Prostate gland (tissue), 2 donors: ENCODE measurements at regions not wholly inside any gene's neighbourhood (a gene's known extent, or its start where the extent isn't known, plus 50 kb on each side); places are given as distances from the start of the nearest gene placed in this dataset.
"Not testable (repeated sequence)": the region's sequence is repeated elsewhere in the genome, so short reads cannot be mapped to it uniquely, and the experiment has no call there.

Experiments used
- DNase-seq: peaks from one replicate; pipeline ENCODE4 v3.0.0-alpha.2; 2019; ENCODE audit warnings: low spot score
- H3K27ac ChIP-seq, 2 donors: fragments of 200-600 bp; sonication (generic); 2 replicates each; pipeline ENCODE4 v1.5.1; 2017 to 2019
- H3K27me3 ChIP-seq: fragments of 200-600 bp; sonication (generic); replicated peaks from 2 replicates; pipeline ENCODE4 v1.5.1; 2019; ENCODE audit not compliant: insufficient read depth
- H3K36me3 ChIP-seq, 2 donors: fragments of 200-600 bp; sonication (generic); 1 replicate in 1 of 2; 2 replicates in 1 of 2; pipeline versions ENCODE4 v1.5.1 to v1.8.1; 2017 to 2019
- H3K4me1 ChIP-seq: fragments of 200-600 bp; sonication (generic); replicated peaks from 2 replicates; pipeline ENCODE4 v1.5.1; 2019
- H3K4me3 ChIP-seq, 2 donors: fragments of 200-600 bp; sonication (generic); 2 replicates each; pipeline ENCODE4 v1.5.1; 2017 to 2019
- H3K9me3 ChIP-seq: fragments of 200-600 bp; sonication (generic); 2 replicates; pipeline ENCODE4 v1.5.1; 2017
- POLR2A ChIP-seq: fragments of 450-650 bp; IDR thresholded peaks from one replicate; pipeline ENCODE4 v1.6.1; 2016; ENCODE audit warnings: antibody characterized with exemption, mild to moderate bottlenecking
- POLR2AphosphoS5 ChIP-seq: sonication (generic); formaldehyde crosslinking; IDR thresholded peaks from one replicate; pipeline ENCODE4 v1.6.1; 2017; ENCODE audit warnings: antibody characterized with exemption
- WGBS: methylation state at CpG from one replicate; pipeline ENCODE4 v1.1.5; 2018; 5-methylcytosine and 5-hydroxymethylcytosine counted together
- intact Hi-C: fragments of 100-400 bp; cut with DNase I; formaldehyde crosslinking; loops from one replicate; pipeline ENCODE4 v1.14.2; 2022
- TF ChIP-seq, protein P1 (sequence below), 4 experiments: fragments of 200-600 bp in 2 of 4; fragments of 450-650 bp in 2 of 4; sonication (generic) in 2 of 4; IDR thresholded peaks; 1 replicate in 3 of 4; 2 replicates in 1 of 4; pipeline ENCODE4 v1.5.1; 2016 to 2019; ENCODE audit warnings: antibody characterized with exemption in 4 of 4, mild to moderate bottlenecking in 2 of 4, moderate library complexity in 2 of 4

- Histone ChIP-seq H3K27me3 (no peaks in the 10 kb centered on the region), H3K9me3 (no peaks in the 10 kb centered on the region), H3K4me1 (no peaks in the 10 kb centered on the region), H3K27ac (no peak overlapping the region), H3K4me3 (no peak overlapping the region), H3K36me3 (no peaks in the 10 kb centered on the region)
- intact Hi-C loops, result no loop called here
- WGBS, result 75% methylated on average over 5 of the region's 5 CpGs
- TF ChIP-seq POLR2AphosphoS5 (no peak), POLR2A (no peak)
- TF ChIP-seq, protein P1, sequence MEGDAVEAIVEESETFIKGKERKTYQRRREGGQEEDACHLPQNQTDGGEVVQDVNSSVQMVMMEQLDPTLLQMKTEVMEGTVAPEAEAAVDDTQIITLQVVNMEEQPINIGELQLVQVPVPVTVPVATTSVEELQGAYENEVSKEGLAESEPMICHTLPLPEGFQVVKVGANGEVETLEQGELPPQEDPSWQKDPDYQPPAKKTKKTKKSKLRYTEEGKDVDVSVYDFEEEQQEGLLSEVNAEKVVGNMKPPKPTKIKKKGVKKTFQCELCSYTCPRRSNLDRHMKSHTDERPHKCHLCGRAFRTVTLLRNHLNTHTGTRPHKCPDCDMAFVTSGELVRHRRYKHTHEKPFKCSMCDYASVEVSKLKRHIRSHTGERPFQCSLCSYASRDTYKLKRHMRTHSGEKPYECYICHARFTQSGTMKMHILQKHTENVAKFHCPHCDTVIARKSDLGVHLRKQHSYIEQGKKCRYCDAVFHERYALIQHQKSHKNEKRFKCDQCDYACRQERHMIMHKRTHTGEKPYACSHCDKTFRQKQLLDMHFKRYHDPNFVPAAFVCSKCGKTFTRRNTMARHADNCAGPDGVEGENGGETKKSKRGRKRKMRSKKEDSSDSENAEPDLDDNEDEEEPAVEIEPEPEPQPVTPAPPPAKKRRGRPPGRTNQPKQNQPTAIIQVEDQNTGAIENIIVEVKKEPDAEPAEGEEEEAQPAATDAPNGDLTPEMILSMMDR (IDR thresholded peaks at IDR 0.05), result no peak
- DNase-seq, result no peak
Measured at GRCh38 chr3:147712357-147712756, 303.2 kb downstream of the ZIC1 start.

DNA sequence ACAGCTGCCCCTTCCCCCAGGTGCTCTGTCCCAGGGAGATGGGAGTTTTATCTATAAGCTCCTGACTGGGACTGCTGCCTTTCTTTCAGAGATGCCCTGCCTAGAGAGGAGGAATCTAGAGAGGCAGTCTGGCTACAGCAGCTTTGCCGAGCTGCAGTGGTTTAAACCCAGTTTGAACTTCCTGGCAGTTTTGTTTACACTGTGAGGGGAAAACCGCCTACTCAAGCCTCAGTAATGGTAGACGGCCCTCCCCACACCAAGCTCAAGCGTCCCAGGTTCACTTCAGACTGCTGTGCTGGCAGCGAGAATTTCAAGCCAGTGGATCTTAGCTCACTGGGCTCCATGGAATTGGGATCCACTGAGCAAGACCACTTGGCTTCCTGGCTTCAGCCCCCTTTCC lies 303.6 kb downstream of the ZIC1 start:
- H3K4me3 ChIP-seq, H3K36me3 ChIP-seq, DNase-seq, H3K4me1 ChIP-seq, H3K27ac ChIP-seq, H3K9me3 ChIP-seq, H3K27me3 ChIP-seq, intact Hi-C loops: not testable (repeated sequence)
- 45% methylated on average over 5 of the region's 5 CpGs for WGBS

GRCh38 chr3:147713234-147714133 lies 304.3 kb downstream of the ZIC1 start:
- H3K27me3 ChIP-seq, result no peaks in the 10 kb centered on the region
- 95% methylated on average over 7 of the region's 7 CpGs for WGBS
- H3K27ac ChIP-seq, result no peak overlapping the region
- H3K4me3 ChIP-seq, result no peak overlapping the region
- no peaks in the 10 kb centered on the region for H3K4me1 ChIP-seq
- H3K9me3 ChIP-seq, result no peaks in the 10 kb centered on the region
- no peak for TF ChIP-seq POLR2A
- TF ChIP-seq POLR2AphosphoS5, result no peak
- TF ChIP-seq, protein P1 (IDR thresholded peaks at IDR 0.05), result no peak
- no peaks in the 10 kb centered on the region for H3K36me3 ChIP-seq
- intact Hi-C loops, result no loop called here
- DNase-seq, result no peak

DNA sequence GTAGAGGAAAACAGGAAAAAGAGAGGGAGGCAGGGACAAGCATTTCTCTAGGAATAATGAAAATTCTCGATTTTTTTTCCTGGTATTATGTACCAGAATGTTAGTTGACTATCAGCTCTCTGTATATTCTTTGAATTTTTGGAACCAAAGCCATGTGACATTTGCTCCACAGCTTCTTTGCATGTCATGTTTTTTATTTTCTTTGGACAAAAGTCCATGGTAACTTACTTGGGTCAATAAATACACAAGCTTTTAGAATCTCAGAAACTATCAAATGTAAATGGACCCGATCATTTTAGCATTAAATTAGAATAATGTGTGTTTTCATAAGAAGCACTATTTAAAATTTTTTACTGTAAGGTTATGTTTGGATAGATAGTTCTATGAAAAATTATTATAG lies 320.5 kb downstream of the ZIC1 start:
- DNase-seq, result no peak

DNA sequence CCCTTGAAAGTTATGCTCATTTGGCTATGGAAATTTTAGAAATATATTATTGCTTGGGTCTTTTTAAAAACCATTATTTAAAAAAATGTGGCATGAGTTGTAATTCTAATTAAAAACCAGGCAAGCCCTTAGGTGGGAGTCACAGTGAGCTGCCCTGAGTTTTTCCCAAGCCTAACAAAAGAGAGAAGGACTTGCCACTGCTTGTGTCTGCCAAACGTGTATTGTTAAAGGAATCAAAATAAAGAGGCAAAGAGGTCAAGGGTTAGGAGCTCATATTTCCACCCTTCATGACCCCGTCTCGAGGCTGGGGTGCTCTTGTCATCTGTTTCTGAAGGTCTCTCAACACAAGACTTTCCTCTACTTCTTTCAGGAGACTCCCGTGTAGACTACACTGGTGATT lies 321.1 kb downstream of the ZIC1 start:
- no peaks in the 10 kb centered on the region for H3K4me1 ChIP-seq
- H3K36me3 ChIP-seq, result no peaks in the 10 kb centered on the region
- no peaks in the 10 kb centered on the region for H3K9me3 ChIP-seq
- intact Hi-C loops, result no loop called here
- H3K27ac ChIP-seq, result no peak overlapping the region
- WGBS, result 23% methylated on average over 4 of the region's 4 CpGs
- no peak for DNase-seq
- H3K27me3 ChIP-seq, result no peaks in the 10 kb centered on the region
- TF ChIP-seq POLR2AphosphoS5, result no peak
- TF ChIP-seq POLR2A, result no peak
- H3K4me3 ChIP-seq, result no peak overlapping the region

More for the DNA sequence above, 320.5 kb downstream of the ZIC1 start:
- Histone ChIP-seq H3K9me3 (no peaks in the 10 kb centered on the region), H3K27me3 (no peaks in the 10 kb centered on the region), H3K4me1 (no peaks in the 10 kb centered on the region), H3K36me3 (no peaks in the 10 kb centered on the region), H3K27ac (no peak overlapping the region), H3K4me3 (no peak overlapping the region)
- intact Hi-C loops, result no loop called here
- TF ChIP-seq POLR2A, result no peak
- no peak for TF ChIP-seq POLR2AphosphoS5
- TF ChIP-seq, protein P1 (IDR thresholded peaks at IDR 0.05), result no peak
- 86% methylated on average over 2 of the region's 2 CpGs for WGBS

- intact Hi-C loops, result no loop called here
- DNase-seq, result no peak
- Histone ChIP-seq H3K9me3 (no peaks in the 10 kb centered on the region), H3K27me3 (no peaks in the 10 kb centered on the region), H3K27ac (no peak overlapping the region), H3K4me3 (no peak overlapping the region), H3K4me1 (no peaks in the 10 kb centered on the region), H3K36me3 (no peaks in the 10 kb centered on the region)
- 17% methylated on average over 2 of the region's 2 CpGs for WGBS
- TF ChIP-seq POLR2A (no peak), POLR2AphosphoS5 (no peak)
- TF ChIP-seq, protein P1 (IDR thresholded peaks at IDR 0.05), result no peak
Measured at GRCh38 chr3:147733217-147733616, 324.1 kb downstream of the ZIC1 start.
